Progenitor cell of endocrine pancreas (in vitro differentiated cells): ENCODE measurements at regions not wholly inside any gene's neighbourhood (a gene's known extent, or its start where the extent isn't known, plus 50 kb on each side); places are given as distances from the start of the nearest gene placed in this dataset.

ENCODE experiments used
- DNase-seq: peaks from one replicate; pipeline ENCODE4 v3.0.0; 2021; ENCODE audit warnings: low spot score; ENCODE audit not compliant: unreplicated experiment
- H3K27ac Mint-ChIP-seq: 2 replicates; pipeline ENCODE4 v1.8.0; 2021; ENCODE audit warnings: mild to moderate bottlenecking, moderate library complexity, mixed read lengths
- H3K27me3 Mint-ChIP-seq: 2 replicates; pipeline ENCODE4 v1.8.0; 2021; ENCODE audit warnings: mixed read lengths
- H3K36me3 Mint-ChIP-seq: 2 replicates; pipeline ENCODE4 v1.8.0; 2022; ENCODE audit warnings: mixed read lengths; ENCODE audit not compliant: insufficient read depth
- H3K4me1 Mint-ChIP-seq: 2 replicates; pipeline ENCODE4 v1.8.0; 2021; ENCODE audit warnings: low read depth, mixed read lengths
- H3K4me3 Mint-ChIP-seq: 2 replicates; pipeline ENCODE4 v1.8.0; 2021; ENCODE audit warnings: low read depth, mild to moderate bottlenecking, moderate library complexity, mixed read lengths
- H3K9me3 Mint-ChIP-seq: 2 replicates; pipeline ENCODE4 v1.8.0; 2021; ENCODE audit warnings: low read depth, mixed read lengths
- TF ChIP-seq, protein P1 (sequence below): fragments of 200-600 bp; sonication (generic); IDR thresholded peaks from one replicate; pipeline ENCODE4 v1.5.0; 2021; ENCODE audit warnings: antibody characterized with exemption, mild to moderate bottlenecking; ENCODE audit not compliant: unreplicated experiment

DNA sequence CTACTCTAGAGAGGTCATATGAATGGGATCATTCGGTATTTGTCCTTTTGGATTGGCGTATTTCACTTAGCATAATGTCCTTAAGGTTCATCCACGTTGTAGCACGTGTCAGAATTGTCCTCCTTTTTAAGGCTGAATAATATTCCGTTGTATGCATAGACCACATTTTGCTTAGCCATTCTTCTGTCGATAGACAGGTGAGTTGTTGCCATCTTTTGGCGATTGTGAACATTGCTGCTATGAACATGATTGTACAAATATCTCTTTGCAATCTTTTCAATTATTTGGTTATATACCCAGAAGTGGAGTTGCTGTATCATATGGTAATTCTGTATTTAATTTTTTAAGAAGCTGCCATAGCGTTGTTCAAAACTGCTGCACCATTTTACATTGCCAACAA is 52.4 kb upstream of the GOLGA8J start:
- DNase-seq = no peak
- Mint-ChIP-seq H3K27me3 (peaks cover under 1% of the 10 kb centered on the region), H3K4me1 (no peaks in the 10 kb centered on the region), H3K27ac (no peak overlapping the region), H3K36me3 (peaks cover 2% of the 10 kb centered on the region), H3K9me3 (peaks cover 6% of the 10 kb centered on the region), H3K4me3 (no peak overlapping the region)
- TF ChIP-seq, protein P1, sequence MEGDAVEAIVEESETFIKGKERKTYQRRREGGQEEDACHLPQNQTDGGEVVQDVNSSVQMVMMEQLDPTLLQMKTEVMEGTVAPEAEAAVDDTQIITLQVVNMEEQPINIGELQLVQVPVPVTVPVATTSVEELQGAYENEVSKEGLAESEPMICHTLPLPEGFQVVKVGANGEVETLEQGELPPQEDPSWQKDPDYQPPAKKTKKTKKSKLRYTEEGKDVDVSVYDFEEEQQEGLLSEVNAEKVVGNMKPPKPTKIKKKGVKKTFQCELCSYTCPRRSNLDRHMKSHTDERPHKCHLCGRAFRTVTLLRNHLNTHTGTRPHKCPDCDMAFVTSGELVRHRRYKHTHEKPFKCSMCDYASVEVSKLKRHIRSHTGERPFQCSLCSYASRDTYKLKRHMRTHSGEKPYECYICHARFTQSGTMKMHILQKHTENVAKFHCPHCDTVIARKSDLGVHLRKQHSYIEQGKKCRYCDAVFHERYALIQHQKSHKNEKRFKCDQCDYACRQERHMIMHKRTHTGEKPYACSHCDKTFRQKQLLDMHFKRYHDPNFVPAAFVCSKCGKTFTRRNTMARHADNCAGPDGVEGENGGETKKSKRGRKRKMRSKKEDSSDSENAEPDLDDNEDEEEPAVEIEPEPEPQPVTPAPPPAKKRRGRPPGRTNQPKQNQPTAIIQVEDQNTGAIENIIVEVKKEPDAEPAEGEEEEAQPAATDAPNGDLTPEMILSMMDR = no peak

DNA sequence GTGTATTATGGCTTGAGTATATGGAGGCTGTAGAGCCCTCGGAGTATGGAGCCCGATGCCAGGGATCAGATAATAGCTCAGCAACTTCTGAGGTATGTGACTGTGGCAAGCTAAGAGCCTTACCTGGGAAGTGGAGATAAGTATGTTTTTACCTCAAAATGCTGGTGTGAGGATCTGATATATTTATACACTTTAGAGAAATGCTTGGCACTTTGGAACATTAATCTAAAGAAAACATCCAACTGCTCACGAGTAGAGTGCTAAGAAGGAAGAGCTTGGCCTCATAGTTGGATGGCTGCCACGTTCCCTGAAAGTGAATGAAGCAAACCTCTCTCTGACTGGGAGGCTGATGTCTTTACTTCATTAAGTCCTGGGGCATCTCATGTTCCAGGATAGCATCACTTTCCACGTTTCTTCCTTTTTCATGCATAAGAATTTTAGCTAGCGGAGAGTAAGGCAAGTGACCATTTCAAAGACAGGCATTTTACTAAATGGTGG is 58.9 kb upstream of the GOLGA8J start:
- no peaks in the 10 kb centered on the region for H3K9me3 Mint-ChIP-seq
- H3K36me3 Mint-ChIP-seq = no peaks in the 10 kb centered on the region

DNA sequence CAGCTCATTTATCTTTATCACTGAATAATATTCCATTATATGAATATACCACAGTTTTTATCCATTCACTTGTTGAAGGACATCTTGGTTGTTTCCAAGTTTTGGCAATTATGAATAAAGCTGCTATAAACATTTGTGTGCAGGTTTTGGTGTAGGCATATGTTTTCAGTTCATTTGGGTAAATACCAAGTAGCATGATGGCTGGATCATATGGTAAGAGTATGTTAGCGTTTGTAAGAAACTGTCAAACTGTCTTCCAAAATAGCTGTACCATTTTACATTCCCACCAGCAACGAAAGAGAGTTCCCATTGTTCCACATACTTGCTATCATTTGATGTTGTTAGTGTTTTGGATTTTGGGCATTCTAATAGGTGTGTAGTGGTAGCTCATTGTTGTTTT is 72.0 kb upstream of the GOLGA8J start:
- Mint-ChIP-seq H3K4me1 (no peaks in the 10 kb centered on the region), H3K9me3 (no peaks in the 10 kb centered on the region), H3K36me3 (no peaks in the 10 kb centered on the region), H3K4me3 (no peak overlapping the region), H3K27me3 (peaks cover 9% of the 10 kb centered on the region), H3K27ac (no peak overlapping the region)
- no peak for DNase-seq
- TF ChIP-seq, protein P1 = no peak

More for the DNA sequence above, 58.9 kb upstream of the GOLGA8J start:
- no peaks in the 10 kb centered on the region for H3K27me3 Mint-ChIP-seq
- no peak overlapping the region for H3K4me3 Mint-ChIP-seq
- TF ChIP-seq, protein P1 = no peak
- DNase-seq = no peak
- H3K27ac Mint-ChIP-seq = no peak overlapping the region
- no peaks in the 10 kb centered on the region for H3K4me1 Mint-ChIP-seq

DNA sequence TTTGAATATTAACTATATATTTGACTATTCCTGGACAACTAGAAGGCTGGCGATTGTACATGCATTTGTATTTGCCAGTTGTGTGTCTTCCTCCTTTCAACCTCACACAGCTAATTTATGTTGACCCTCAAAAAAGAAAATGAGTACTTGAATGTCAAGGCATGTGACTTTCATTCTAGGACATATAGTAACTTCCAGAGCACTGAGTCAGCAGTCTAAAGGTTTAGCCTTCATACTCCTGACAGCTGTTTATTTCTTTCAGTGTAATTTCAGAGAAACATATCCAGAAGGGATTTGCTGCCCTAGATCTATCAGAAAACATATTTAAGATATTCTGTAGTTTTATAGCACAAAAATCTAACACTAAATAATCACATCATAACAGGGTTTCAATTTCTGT is 74.6 kb upstream of the GOLGA8J start:
- no peak for DNase-seq
- Mint-ChIP-seq H3K9me3 (no peaks in the 10 kb centered on the region), H3K36me3 (no peaks in the 10 kb centered on the region), H3K27ac (no peak overlapping the region), H3K4me3 (no peak overlapping the region), H3K4me1 (no peaks in the 10 kb centered on the region), H3K27me3 (peaks cover 11% of the 10 kb centered on the region)
- TF ChIP-seq, protein P1 = no peak

DNA sequence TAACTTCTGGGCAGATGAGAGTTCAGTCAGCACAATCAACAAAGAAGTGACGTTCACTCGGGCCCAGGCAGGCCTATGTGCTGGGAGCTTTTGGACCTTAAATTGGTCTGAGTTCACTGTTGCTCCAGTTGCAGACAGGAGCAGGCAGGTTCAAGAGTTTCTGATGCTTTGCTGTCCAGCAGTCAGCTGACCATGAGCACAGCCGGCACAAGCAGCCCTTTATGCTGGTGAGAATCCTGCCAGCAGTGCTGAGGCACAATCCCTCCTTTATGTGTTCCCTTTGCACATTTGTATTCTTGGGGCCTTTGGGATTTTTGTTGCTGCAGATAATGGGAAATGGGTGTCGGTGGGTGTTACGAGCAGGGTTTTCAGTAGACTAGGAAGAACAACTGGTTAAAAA is 81.2 kb upstream of the GOLGA8J start:
- Mint-ChIP-seq H3K27me3 (peaks cover 6% of the 10 kb centered on the region), H3K4me1 (peaks cover 1% of the 10 kb centered on the region), H3K4me3 (no peak overlapping the region), H3K36me3 (no peaks in the 10 kb centered on the region), H3K27ac (no peak overlapping the region), H3K9me3 (no peaks in the 10 kb centered on the region)
- DNase-seq = no peak
- TF ChIP-seq, protein P1 = no peak
